Epithelial cell of proximal tubule (primary cell): ENCODE measurements at regions not wholly inside any gene's neighbourhood (a gene's known extent, or its start where the extent isn't known, plus 50 kb on each side); places are given as distances from the start of the nearest gene placed in this dataset.

Experiments used
- DNase-seq: peaks from one replicate; pipeline ENCODE4 v3.0.0-alpha.2; 2011; ENCODE audit warnings: low read depth
- H3K4me3 ChIP-seq: 2 replicates; pipeline ENCODE4 v1.5.1; 2011; ENCODE audit warnings: low read depth, mild to moderate bottlenecking, low read length
- TF ChIP-seq, protein P1 (sequence below): conservative IDR thresholded peaks from 2 replicates; pipeline ENCODE4 v1.5.1; 2012; ENCODE audit warnings: low read depth, mild to moderate bottlenecking, low read length

DNA sequence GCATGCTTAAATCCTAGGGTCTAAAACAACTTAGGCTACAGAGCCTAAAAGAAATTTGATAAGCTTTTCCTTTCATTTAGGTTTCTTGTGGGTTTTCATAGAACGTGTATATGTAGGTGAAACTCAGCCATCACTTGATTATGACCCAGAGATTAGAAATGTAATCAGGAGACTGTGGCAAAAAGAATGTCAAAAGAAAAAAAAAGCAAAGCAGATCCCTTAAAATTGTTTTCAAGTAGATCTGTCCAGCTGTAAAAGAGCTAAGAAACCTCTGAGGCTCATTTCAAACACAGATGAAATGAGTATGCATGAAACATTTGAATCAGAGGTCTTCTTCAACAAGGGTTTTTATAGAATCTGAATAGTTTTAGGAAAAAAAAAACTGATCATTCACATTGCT is 341.3 kb upstream of the PRDM1 start:
- DNase-seq = no peak
- no peak overlapping the region for H3K4me3 ChIP-seq
- TF ChIP-seq, protein P1, sequence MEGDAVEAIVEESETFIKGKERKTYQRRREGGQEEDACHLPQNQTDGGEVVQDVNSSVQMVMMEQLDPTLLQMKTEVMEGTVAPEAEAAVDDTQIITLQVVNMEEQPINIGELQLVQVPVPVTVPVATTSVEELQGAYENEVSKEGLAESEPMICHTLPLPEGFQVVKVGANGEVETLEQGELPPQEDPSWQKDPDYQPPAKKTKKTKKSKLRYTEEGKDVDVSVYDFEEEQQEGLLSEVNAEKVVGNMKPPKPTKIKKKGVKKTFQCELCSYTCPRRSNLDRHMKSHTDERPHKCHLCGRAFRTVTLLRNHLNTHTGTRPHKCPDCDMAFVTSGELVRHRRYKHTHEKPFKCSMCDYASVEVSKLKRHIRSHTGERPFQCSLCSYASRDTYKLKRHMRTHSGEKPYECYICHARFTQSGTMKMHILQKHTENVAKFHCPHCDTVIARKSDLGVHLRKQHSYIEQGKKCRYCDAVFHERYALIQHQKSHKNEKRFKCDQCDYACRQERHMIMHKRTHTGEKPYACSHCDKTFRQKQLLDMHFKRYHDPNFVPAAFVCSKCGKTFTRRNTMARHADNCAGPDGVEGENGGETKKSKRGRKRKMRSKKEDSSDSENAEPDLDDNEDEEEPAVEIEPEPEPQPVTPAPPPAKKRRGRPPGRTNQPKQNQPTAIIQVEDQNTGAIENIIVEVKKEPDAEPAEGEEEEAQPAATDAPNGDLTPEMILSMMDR = no peak

- TF ChIP-seq, protein P1 = no peak
- no peak overlapping the region for H3K4me3 ChIP-seq
- no peak for DNase-seq
These were observed 338.2 kb upstream of the PREP start for GRCh38 chr6:105740946-105741645.

DNA sequence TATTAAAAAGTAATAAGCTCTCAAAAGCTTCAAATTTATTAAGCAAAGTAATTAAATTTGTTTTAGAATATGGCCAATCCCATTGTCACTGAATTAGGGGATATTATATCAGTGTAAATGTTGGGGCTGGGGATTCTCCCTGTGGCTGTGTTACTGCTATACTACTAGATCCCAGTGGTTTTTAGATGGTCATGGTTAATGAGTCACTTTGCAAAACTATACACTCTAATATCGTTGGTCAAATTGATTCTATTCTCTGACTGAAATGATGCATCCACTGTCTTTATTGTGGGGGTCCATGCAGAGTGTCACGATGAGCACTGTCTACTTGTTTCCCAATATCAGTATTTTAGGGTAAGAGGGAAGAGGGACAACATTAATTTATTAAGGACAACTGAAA is 336.9 kb upstream of the PREP start:
- H3K4me3 ChIP-seq = no peak overlapping the region
- TF ChIP-seq, protein P1 = no peak
- no peak for DNase-seq

DNA sequence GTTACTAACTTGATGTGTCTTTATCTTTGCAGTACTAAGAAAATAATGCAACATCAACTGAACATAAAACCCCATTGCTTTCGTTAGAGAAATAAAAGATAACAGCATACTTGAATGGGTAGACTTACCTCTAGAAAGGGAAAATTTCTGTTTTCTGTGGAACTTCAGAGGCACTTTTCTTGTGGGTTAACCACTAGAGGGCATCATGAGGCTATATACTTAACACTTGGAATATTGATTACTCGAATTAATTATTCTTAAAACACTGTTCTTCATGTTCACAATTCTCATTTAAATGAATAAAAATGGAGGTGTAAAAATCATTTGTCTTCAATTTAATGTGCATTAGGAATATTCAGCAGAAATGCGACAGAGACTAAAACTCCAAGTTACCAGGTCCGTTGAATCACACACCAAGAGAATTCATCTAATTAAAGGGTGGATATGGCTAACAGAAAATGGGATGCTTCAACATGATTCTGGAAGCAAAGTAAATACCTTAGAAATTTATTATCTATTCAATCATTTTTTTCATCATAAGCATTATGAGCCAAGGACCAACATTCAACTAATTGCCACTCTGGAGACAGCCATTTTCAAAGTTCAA is 330.8 kb upstream of the PREP start:
- peak; percentile 23 for DNase-seq
- TF ChIP-seq, protein P1 = peak; percentile 70
- no peak overlapping the region for H3K4me3 ChIP-seq

DNA sequence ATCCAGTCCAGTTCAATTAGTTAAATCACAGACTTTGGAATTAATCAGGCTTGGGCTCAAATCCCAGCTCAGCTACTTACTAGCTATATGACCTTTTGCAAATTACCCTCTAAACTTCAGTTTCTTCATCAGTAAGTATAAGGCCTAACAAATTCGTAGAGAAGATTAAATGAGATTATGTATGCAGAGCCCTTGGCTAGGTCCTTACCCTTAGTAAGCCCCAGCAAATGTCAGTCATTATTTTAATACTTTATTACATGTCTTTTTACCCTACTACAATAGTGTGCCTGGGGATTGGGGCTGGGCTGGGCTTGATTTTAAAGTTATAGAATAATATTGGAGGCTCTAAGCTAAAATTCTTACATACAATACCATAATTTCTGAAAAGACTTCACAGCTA is 326.1 kb upstream of the PREP start:
- DNase-seq = no peak
- TF ChIP-seq, protein P1 = no peak
- no peak overlapping the region for H3K4me3 ChIP-seq

DNA sequence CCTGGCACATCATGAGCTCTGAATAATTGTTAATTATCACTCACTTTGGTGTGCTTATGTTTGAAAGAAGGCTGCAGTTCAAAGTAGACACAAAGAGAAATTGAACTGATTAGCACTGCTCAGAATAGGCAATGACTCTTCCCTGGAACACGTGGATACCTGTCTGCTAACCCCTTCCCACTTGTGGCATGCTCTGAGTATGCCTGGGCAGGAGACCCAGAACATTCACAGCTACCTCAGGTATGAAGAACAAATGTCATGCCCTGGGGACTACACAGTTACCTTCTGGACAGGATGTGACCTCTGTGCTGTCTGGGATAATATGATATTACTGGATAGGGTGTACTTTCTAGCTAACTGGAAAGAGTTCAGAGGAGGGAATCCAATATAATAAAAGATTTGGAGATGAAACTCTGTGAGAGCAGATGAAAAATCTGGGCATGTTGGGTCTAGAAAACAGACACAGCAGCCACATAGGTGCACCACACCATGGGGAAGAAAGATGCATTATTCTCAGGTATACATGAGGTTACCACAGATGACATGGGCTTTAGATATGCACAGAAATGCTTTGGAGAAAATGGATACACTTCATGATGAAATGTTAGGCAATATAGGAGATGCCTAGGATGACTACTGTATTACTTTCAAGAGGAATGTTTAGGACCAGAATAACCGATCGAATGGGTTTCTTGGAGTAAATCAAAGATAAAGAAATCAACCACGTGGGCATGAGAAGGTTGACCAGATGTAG is 324.2 kb upstream of the PREP start:
- no peak for DNase-seq
- TF ChIP-seq, protein P1 = no peak
- no peak overlapping the region for H3K4me3 ChIP-seq
